Mucosa of descending colon (tissue), 3 donors: ENCODE measurements at regions not wholly inside any gene's neighbourhood (a gene's known extent, or its start where the extent isn't known, plus 50 kb on each side); places are given as distances from the start of the nearest gene placed in this dataset.
A peak's percentile ranks its signal among the peaks of the same experiment; 100 is the strongest.

Source experiments
- ATAC-seq: fragments of 200-7000 bp; cut with Tn5 transposase; one replicate; pipeline ENCODE4 v1.9.1; 2020; ENCODE audit warnings: mild to moderate bottlenecking, moderate library complexity
- DNase-seq, 3 donors: peaks; one replicate each; pipeline ENCODE4 v3.0.0-alpha.2; 2020
- H3K36me3 ChIP-seq: fragments of 200-600 bp; one replicate; pipeline ENCODE4 v1.8.0; 2021; ENCODE audit warnings: low read depth, mild to moderate bottlenecking
- H3K4me1 ChIP-seq: fragments of 200-600 bp; one replicate; pipeline ENCODE4 v1.8.0; 2021; ENCODE audit warnings: low read depth, mild to moderate bottlenecking
- H3K4me3 ChIP-seq: fragments of 200-600 bp; one replicate; pipeline ENCODE4 v1.8.0; 2021; ENCODE audit warnings: mild to moderate bottlenecking
- H3K9me3 ChIP-seq: fragments of 200-600 bp; one replicate; pipeline ENCODE4 v1.8.0; 2021; ENCODE audit warnings: mild to moderate bottlenecking
- intact Hi-C, 2 donors: fragments of 100-400 bp; cut with DNase I in 1 of 2; cut with micrococcal nuclease in 1 of 2; formaldehyde crosslinking; loops; one replicate each; pipeline versions ENCODE4 v1.11.0 to v1.11.1; 2022; cut with DNase I, micrococcal nuclease
- TF ChIP-seq, protein P1 (sequence below): fragments of 200-600 bp; IDR thresholded peaks from one replicate; pipeline ENCODE4 v1.8.0; 2022; ENCODE audit warnings: antibody characterized with exemption, mild to moderate bottlenecking
- donor health status: DM: no; HTN: no; CAD: no; lungs with moderate emphysema.
- donor health status: DM: no; HTN: no; CAD: no.
- donor health status: DM: no; HTN: yes; CAD: no.

- Histone ChIP-seq H3K36me3 (no peaks in the 10 kb centered on the region), H3K4me3 (no peak overlapping the region), H3K9me3 (no peaks in the 10 kb centered on the region), H3K4me1 (peaks cover 46% of the 10 kb centered on the region)
- DNase-seq = peak in 1 of 3 donors; percentile 28
- ATAC-seq = peak; percentile 23
- TF ChIP-seq, protein P1, sequence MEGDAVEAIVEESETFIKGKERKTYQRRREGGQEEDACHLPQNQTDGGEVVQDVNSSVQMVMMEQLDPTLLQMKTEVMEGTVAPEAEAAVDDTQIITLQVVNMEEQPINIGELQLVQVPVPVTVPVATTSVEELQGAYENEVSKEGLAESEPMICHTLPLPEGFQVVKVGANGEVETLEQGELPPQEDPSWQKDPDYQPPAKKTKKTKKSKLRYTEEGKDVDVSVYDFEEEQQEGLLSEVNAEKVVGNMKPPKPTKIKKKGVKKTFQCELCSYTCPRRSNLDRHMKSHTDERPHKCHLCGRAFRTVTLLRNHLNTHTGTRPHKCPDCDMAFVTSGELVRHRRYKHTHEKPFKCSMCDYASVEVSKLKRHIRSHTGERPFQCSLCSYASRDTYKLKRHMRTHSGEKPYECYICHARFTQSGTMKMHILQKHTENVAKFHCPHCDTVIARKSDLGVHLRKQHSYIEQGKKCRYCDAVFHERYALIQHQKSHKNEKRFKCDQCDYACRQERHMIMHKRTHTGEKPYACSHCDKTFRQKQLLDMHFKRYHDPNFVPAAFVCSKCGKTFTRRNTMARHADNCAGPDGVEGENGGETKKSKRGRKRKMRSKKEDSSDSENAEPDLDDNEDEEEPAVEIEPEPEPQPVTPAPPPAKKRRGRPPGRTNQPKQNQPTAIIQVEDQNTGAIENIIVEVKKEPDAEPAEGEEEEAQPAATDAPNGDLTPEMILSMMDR = no peak
- intact Hi-C loops = no loop called here
Observed at GRCh38 chr13:26957182-26957581, 196.6 kb upstream of the GPR12 start.

DNA sequence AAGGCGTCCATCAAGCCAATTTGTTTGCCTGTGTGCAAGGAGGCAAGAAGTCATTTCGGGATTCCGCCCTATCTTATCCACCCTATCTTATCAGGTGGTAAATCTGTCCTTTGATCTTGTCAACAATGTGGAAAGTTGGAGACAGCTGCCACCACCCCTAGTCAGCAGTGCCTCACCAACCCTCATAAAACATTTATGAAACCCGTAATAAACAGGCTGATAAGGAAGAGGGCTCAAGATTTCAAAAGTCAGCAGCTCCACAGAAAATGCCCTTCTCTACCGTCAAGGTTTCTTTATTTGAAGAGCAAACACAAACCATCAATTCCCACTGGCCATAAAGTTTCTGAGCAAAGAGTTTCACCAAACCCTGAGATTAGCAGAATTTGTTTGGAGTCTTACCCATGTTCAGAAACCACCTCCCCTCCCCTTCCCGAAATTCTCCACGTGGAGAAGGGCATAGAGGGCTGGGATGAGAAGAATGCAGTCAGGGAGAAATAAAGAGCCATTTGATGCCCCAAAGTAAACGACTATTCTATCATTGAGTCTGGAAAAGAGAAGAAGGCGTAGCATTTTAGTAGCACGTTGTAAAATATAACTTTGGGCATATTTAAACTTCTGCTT is 196.0 kb upstream of the GPR12 start:
- intact Hi-C loops = no loop called here
- TF ChIP-seq, protein P1 = no peak
- no peak overlapping the region for H3K4me3 ChIP-seq
- H3K9me3 ChIP-seq = no peaks in the 10 kb centered on the region
- ATAC-seq (peak; percentile 76), DNase-seq (peak in 1 of 3 donors; percentile 73)
- H3K36me3 ChIP-seq = no peaks in the 10 kb centered on the region
- H3K4me1 ChIP-seq = peaks cover 48% of the 10 kb centered on the region

GRCh38 chr13:26954976-26955375 is 194.4 kb upstream of the GPR12 start:
- H3K36me3 ChIP-seq = no peaks in the 10 kb centered on the region
- intact Hi-C loops = no loop called here
- ATAC-seq (no peak), DNase-seq (no peak)
- peaks cover 58% of the 10 kb centered on the region for H3K4me1 ChIP-seq
- H3K4me3 ChIP-seq = no peak overlapping the region
- H3K9me3 ChIP-seq = no peaks in the 10 kb centered on the region
- TF ChIP-seq, protein P1 = no peak

GRCh38 chr13:26953291-26953690 is 192.7 kb upstream of the GPR12 start:
- H3K4me3 ChIP-seq = no peak overlapping the region
- intact Hi-C loops = no loop called here
- TF ChIP-seq, protein P1 = no peak
- no peak for DNase-seq
- peaks cover 54% of the 10 kb centered on the region for H3K4me1 ChIP-seq
- no peak for ATAC-seq
- H3K36me3 ChIP-seq = no peaks in the 10 kb centered on the region
- no peaks in the 10 kb centered on the region for H3K9me3 ChIP-seq

DNA sequence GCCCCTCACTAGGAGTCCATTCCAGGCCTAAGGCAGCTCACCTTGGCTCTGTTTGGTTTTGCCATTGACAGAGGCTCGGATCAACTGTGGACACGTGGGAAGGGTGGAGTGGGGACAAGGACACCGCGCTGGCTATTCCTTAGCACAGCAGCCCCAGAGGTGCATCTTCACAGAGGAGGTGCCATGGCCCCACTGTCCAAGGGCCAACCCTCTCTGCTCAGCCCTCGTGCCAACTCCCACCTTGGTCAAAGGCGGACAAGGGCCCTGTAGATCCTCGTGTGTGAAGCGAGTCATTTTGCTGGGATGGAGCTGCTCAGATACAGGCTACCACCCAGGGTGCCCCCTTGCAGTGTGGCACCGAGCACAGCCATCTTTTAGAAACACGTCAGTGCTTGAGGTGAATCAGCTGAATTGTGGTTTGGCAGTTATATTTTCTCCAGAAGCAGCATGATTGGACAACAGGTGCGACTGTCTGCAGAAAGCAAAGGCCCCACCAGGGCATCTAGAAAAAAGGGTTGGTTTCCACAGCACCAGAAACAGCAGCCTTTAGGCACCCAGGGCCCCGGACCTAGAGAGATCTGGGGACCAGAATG is 192.1 kb upstream of the GPR12 start:
- TF ChIP-seq, protein P1 = no peak
- ATAC-seq (no peak), DNase-seq (no peak)
- H3K4me3 ChIP-seq = no peak overlapping the region
- no peaks in the 10 kb centered on the region for H3K36me3 ChIP-seq
- H3K4me1 ChIP-seq = peaks cover 51% of the 10 kb centered on the region
- intact Hi-C loops = no loop called here
- H3K9me3 ChIP-seq = no peaks in the 10 kb centered on the region
